ENCODE measurements at regions not wholly inside any gene's neighbourhood (a gene's known extent, or its start where the extent isn't known, plus 50 kb on each side); places are given as distances from the start of the nearest gene placed in this dataset.

- TF ChIP-seq PREB (CRISPR knock-in tag; IDR thresholded peaks at IDR 0.05) (no peak), KDM5B (IDR thresholded peaks at IDR 0.05; ENCODE audit: insufficient replicate concordance, low read depth, low read length) (no peak), NONO (IDR thresholded peaks at IDR 0.05; ENCODE audit: low read depth in 2 of 2, low read length in 1 of 2) (no peak), TARDBP (IDR thresholded peaks at IDR 0.05) (no peak), PCBP2 (IDR thresholded peaks at IDR 0.05; ENCODE audit: low read depth, low read length, poor library complexity, severe bottlenecking) (no peak), EHMT2 (IDR thresholded peaks at IDR 0.05) (no peak)
- TF ChIP-seq, protein P1, sequence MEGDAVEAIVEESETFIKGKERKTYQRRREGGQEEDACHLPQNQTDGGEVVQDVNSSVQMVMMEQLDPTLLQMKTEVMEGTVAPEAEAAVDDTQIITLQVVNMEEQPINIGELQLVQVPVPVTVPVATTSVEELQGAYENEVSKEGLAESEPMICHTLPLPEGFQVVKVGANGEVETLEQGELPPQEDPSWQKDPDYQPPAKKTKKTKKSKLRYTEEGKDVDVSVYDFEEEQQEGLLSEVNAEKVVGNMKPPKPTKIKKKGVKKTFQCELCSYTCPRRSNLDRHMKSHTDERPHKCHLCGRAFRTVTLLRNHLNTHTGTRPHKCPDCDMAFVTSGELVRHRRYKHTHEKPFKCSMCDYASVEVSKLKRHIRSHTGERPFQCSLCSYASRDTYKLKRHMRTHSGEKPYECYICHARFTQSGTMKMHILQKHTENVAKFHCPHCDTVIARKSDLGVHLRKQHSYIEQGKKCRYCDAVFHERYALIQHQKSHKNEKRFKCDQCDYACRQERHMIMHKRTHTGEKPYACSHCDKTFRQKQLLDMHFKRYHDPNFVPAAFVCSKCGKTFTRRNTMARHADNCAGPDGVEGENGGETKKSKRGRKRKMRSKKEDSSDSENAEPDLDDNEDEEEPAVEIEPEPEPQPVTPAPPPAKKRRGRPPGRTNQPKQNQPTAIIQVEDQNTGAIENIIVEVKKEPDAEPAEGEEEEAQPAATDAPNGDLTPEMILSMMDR (IDR thresholded peaks at IDR 0.05 in 2 of 3, conservative IDR thresholded peaks at IDR 0.05 in 1 of 3; ENCODE audit: insufficient read depth in 2 of 3, low read depth in 1 of 3, low read length in 3 of 3), result no peak
Observed at GRCh38 chr6:140226637-140227036, 852.2 kb upstream of the CITED2 start.

Measured in K562 (cell line).